ENCODE measurements at regions not wholly inside any gene's neighbourhood (a gene's known extent, or its start where the extent isn't known, plus 50 kb on each side); places are given as distances from the start of the nearest gene placed in this dataset.

GRCh38 chr3:35078780-35079179, 560.5 kb upstream of the ARPP21 start:
- no peak for DNase-seq (ENCODE audit: low read depth)
- TF ChIP-seq CTCF (conservative IDR thresholded peaks at IDR 0.05; ENCODE audit: low read depth, low read length), result no peak
- H3K4me3 ChIP-seq (ENCODE audit: low read depth, low read length), result no peak overlapping the region

GRCh38 chr3:35079403-35079802, 559.9 kb upstream of the ARPP21 start:
- TF ChIP-seq CTCF (conservative IDR thresholded peaks at IDR 0.05; ENCODE audit: low read depth, low read length), result no peak
- no peak for DNase-seq (ENCODE audit: low read depth)
- H3K4me3 ChIP-seq (ENCODE audit: low read depth, low read length), result no peak overlapping the region

- no peak for TF ChIP-seq CTCF (conservative IDR thresholded peaks at IDR 0.05; ENCODE audit: low read depth, low read length)
- DNase-seq (ENCODE audit: low read depth), result no peak
- no peak overlapping the region for H3K4me3 ChIP-seq (ENCODE audit: low read depth, low read length)
Observed at GRCh38 chr3:35081899-35082298, 557.4 kb upstream of the ARPP21 start.

- H3K4me3 ChIP-seq (ENCODE audit: low read depth, low read length), result no peak overlapping the region
- no peak for DNase-seq (ENCODE audit: low read depth)
- TF ChIP-seq CTCF (conservative IDR thresholded peaks at IDR 0.05; ENCODE audit: low read depth, low read length), result no peak
Observed at GRCh38 chr3:35088943-35089342, 550.4 kb upstream of the ARPP21 start.

GRCh38 chr3:35114686-35115085, 524.6 kb upstream of the ARPP21 start:
- no peak for TF ChIP-seq CTCF (conservative IDR thresholded peaks at IDR 0.05; ENCODE audit: low read depth, low read length)

GRCh38 chr3:35120026-35120425, 519.3 kb upstream of the ARPP21 start:
- no peak for TF ChIP-seq CTCF (conservative IDR thresholded peaks at IDR 0.05; ENCODE audit: low read depth, low read length)
- peak; percentile 49 for DNase-seq (ENCODE audit: low read depth)
- no peak overlapping the region for H3K4me3 ChIP-seq (ENCODE audit: low read depth, low read length)

More at GRCh38 chr3:35114686-35115085, 524.6 kb upstream of the ARPP21 start:
- H3K4me3 ChIP-seq (ENCODE audit: low read depth, low read length), result no peak overlapping the region
- DNase-seq (ENCODE audit: low read depth), result no peak

- no peak overlapping the region for H3K4me3 ChIP-seq (ENCODE audit: low read depth, low read length)
- no peak for TF ChIP-seq CTCF (conservative IDR thresholded peaks at IDR 0.05; ENCODE audit: low read depth, low read length)
- DNase-seq (ENCODE audit: low read depth), result no peak
Observed at GRCh38 chr3:35137612-35138011, 501.7 kb upstream of the ARPP21 start.

Measured in choroid plexus epithelial cell (primary cell).